Breast epithelium (tissue), 4 donors: ENCODE measurements at regions not wholly inside any gene's neighbourhood (a gene's known extent, or its start where the extent isn't known, plus 50 kb on each side); places are given as distances from the start of the nearest gene placed in this dataset.

ENCODE experiments used
- DNase-seq, 2 donors: peaks; one replicate each; pipeline ENCODE4 v3.0.0-alpha.2; 2019; ENCODE audit warnings: low spot score in 2 of 2
- H3K27ac ChIP-seq, 2 donors: fragments of 200-600 bp; sonication (generic) in 1 of 2; one replicate each; pipeline ENCODE4 v1.5.1; 2016 to 2019; ENCODE audit warnings: mild to moderate bottlenecking in 1 of 2
- H3K27me3 ChIP-seq, 2 donors: fragments of 200-600 bp; sonication (generic) in 1 of 2; one replicate each; pipeline versions ENCODE4 v1.5.1 to v1.6.0; 2017 to 2019; ENCODE audit warnings: control low read depth in 1 of 2, mild to moderate bottlenecking in 1 of 2
- H3K36me3 ChIP-seq: fragments of 200-600 bp; one replicate; pipeline ENCODE4 v1.5.1; 2019
- H3K4me1 ChIP-seq, 2 donors: fragments of 200-600 bp; sonication (generic); one replicate each; pipeline ENCODE4 v1.5.1; 2016 to 2019; ENCODE audit warnings: control low read depth in 1 of 2
- H3K4me3 ChIP-seq, 3 donors: fragments of 200-600 bp; sonication (generic); 1 replicate in 2 of 3; 2 replicates in 1 of 3; pipeline ENCODE4 v1.5.1; 2016 to 2019; ENCODE audit warnings: mild to moderate bottlenecking in 3 of 3, moderate library complexity in 2 of 3
- H3K9me3 ChIP-seq, 2 donors: fragments of 200-600 bp; sonication (generic) in 1 of 2; one replicate each; pipeline ENCODE4 v1.5.1; 2016 to 2019; ENCODE audit warnings: control low read depth in 1 of 2
- CTCF ChIP-seq, 3 donors: fragments of 450-650 bp; IDR thresholded peaks; one replicate each; pipeline ENCODE4 v1.5.1; 2016 to 2017; ENCODE audit warnings: antibody characterized with exemption in 3 of 3, mild to moderate bottlenecking in 3 of 3, moderate library complexity in 3 of 3
- POLR2A ChIP-seq: fragments of 450-650 bp; IDR thresholded peaks from one replicate; pipeline ENCODE4 v1.6.1; 2016; ENCODE audit warnings: antibody characterized with exemption, mild to moderate bottlenecking, moderate library complexity
- POLR2AphosphoS5 ChIP-seq, 3 donors: sonication (generic); formaldehyde crosslinking; IDR thresholded peaks; one replicate each; pipeline ENCODE4 v1.6.1; 2017; ENCODE audit warnings: antibody characterized with exemption in 3 of 3
- intact Hi-C: fragments of 100-400 bp; cut with DNase I; formaldehyde crosslinking; loops from one replicate; pipeline ENCODE4 v1.15.1; 2023; ENCODE audit warnings: low total_unique reads

GRCh38 chr12:43127886-43128549 lies 424.0 kb downstream of the ADAMTS20 start:
- no peaks in the 10 kb centered on the region for H3K4me1 ChIP-seq
- intact Hi-C loops, result no loop called here
- no peaks in the 10 kb centered on the region for H3K27me3 ChIP-seq
- H3K4me3 ChIP-seq, result no peak overlapping the region
- no peak for TF ChIP-seq POLR2A
- TF ChIP-seq POLR2AphosphoS5 (IDR thresholded peaks at IDR 0.05), result no peak
- TF ChIP-seq CTCF (IDR thresholded peaks at IDR 0.05), result no peak
- no peaks in the 10 kb centered on the region for H3K9me3 ChIP-seq
- no peak overlapping the region for H3K27ac ChIP-seq
- no peaks in the 10 kb centered on the region for H3K36me3 ChIP-seq
- no peak for DNase-seq

DNA sequence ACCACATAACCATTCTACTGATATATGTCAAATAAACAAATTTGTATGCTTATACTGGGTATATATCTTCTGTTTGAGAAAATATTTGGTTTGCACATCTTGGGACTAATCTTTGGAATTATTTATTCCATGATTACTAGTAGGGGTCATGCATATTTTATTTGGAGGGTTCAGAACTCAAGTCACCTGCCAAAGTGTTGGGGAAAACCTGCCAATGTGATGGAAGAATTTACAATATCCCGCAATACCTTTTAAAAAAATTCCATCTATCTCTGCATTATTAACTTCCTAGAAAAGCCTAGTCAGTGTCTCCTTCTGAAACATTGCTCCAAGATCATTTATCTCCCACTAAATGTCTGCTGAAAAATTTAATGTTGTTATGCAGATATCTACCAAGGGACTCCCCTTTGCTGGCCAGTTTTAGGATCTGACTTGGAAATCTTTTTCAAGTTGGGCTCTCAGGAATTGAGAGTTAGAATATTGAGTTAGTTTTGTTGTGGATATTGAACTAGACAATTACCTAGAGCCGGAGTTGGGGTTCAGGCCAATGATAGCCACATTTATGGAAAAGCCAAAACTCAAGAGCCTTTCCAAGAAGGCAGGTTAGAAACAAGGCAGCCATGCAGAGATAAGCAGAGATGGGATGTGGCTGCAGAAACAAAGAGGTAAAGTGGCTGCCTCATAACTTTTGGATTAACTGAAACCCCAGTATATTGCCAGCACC lies 425.2 kb downstream of the ADAMTS20 start:
- no peak for TF ChIP-seq CTCF (IDR thresholded peaks at IDR 0.05)
- TF ChIP-seq POLR2AphosphoS5 (IDR thresholded peaks at IDR 0.05), result no peak
- no peak for TF ChIP-seq POLR2A
- Histone ChIP-seq H3K4me3 (no peak overlapping the region), H3K9me3 (no peaks in the 10 kb centered on the region), H3K27ac (no peak overlapping the region), H3K4me1 (no peaks in the 10 kb centered on the region), H3K27me3 (no peaks in the 10 kb centered on the region), H3K36me3 (no peaks in the 10 kb centered on the region)
- DNase-seq, result no peak
- intact Hi-C loops, result no loop called here

DNA sequence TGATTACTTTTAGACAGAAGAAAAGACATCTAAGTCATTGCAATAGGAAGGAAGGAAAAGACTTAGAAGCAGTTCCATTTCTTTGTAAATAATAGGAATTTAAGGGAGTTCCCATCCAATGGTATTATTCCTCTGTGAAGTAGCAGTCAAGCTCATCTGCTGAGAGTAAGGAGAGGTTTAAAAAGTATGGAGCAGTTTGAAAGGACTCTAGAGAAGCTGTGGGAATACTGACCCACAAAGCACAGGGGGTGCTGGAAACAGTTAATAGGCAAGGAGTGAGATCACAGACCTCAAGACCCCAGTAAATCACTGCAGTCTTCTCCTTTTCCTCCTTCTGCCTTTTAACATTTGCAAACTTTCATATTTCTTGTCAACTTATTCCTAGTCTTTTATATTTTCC lies 428.5 kb downstream of the ADAMTS20 start:
- Histone ChIP-seq H3K27me3 (no peaks in the 10 kb centered on the region), H3K36me3 (no peaks in the 10 kb centered on the region), H3K4me1 (no peaks in the 10 kb centered on the region), H3K4me3 (no peak overlapping the region), H3K9me3 (no peaks in the 10 kb centered on the region), H3K27ac (no peak overlapping the region)
- no peak for TF ChIP-seq POLR2A
- no peak for TF ChIP-seq POLR2AphosphoS5 (IDR thresholded peaks at IDR 0.05)
- no peak for TF ChIP-seq CTCF (IDR thresholded peaks at IDR 0.05)
- intact Hi-C loops, result loop anchor here (5.0 kb wide), 1 partner anchor 341 kb away; no protein-coding TSS in a partner anchor
- no peak for DNase-seq

GRCh38 chr12:43120150-43120549 lies 431.9 kb downstream of the ADAMTS20 start:
- TF ChIP-seq POLR2A, result no peak
- no peak for TF ChIP-seq CTCF (IDR thresholded peaks at IDR 0.05)
- no peak for TF ChIP-seq POLR2AphosphoS5 (IDR thresholded peaks at IDR 0.05)
- intact Hi-C loops, result loop anchor here (5.0 kb wide), 1 partner anchor 338 kb away; no protein-coding TSS in a partner anchor
- H3K36me3 ChIP-seq, result no peaks in the 10 kb centered on the region
- no peaks in the 10 kb centered on the region for H3K27me3 ChIP-seq
- DNase-seq, result no peak
- no peaks in the 10 kb centered on the region for H3K4me1 ChIP-seq
- no peak overlapping the region for H3K4me3 ChIP-seq
- no peak overlapping the region for H3K27ac ChIP-seq
- H3K9me3 ChIP-seq, result no peaks in the 10 kb centered on the region

- Histone ChIP-seq H3K36me3 (no peaks in the 10 kb centered on the region), H3K4me3 (no peak overlapping the region), H3K9me3 (no peaks in the 10 kb centered on the region), H3K4me1 (no peaks in the 10 kb centered on the region), H3K27me3 (no peaks in the 10 kb centered on the region), H3K27ac (no peak overlapping the region)
- intact Hi-C loops, result no loop called here
- no peak for DNase-seq
- TF ChIP-seq CTCF (IDR thresholded peaks at IDR 0.05) (no peak), POLR2AphosphoS5 (IDR thresholded peaks at IDR 0.05) (no peak), POLR2A (no peak)
These were observed 433.1 kb downstream of the ADAMTS20 start for GRCh38 chr12:43118881-43119280.
